GM12891 (cell line): ENCODE measurements at regions not wholly inside any gene's neighbourhood (a gene's known extent, or its start where the extent isn't known, plus 50 kb on each side); places are given as distances from the start of the nearest gene placed in this dataset.

Experiments used
- PAX5 ChIP-seq: IDR thresholded peaks from 2 replicates; pipeline ENCODE4 v1.6.1; 2011; ENCODE audit warnings: low read length, moderate library complexity, mild to moderate bottlenecking; ENCODE audit not compliant: insufficient read depth, severe bottlenecking
- POLR2A ChIP-seq: IDR thresholded peaks from 2 replicates; pipeline ENCODE4 v1.6.1; 2011; ENCODE audit warnings: low read depth, low read length, control low read depth
- POLR2AphosphoS5 ChIP-seq: IDR thresholded peaks from 2 replicates; pipeline ENCODE4 v1.6.1; 2011; ENCODE audit warnings: low read depth, low read length, control low read depth
- TAF1 ChIP-seq: IDR thresholded peaks from 2 replicates; pipeline ENCODE4 v1.6.1; 2011; ENCODE audit warnings: low read depth, low read length, control low read depth

DNA sequence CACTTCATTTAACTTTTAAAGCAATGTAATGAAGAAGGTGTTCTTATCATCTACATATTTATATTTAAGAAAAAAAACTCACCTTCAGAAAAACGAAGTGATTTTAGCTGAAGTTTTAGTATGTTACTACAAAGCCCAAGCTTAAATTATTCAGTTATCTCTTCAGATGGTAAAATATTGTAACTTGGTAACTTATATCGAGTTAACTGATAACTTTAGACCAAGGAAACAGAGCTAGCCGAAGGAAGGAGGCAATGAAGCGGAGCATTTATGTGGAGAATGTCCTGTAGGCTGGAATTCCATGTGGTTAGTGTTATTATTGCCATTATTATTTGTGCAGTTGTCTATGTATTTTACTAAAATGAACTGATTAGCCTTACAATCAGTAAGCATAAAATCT lies 1102.1 kb upstream of the LCORL start:
- TF ChIP-seq POLR2A (no peak), POLR2AphosphoS5 (no peak), TAF1 (no peak), PAX5 (no peak)
